ENCODE measurements at regions not wholly inside any gene's neighbourhood (a gene's known extent, or its start where the extent isn't known, plus 50 kb on each side); places are given as distances from the start of the nearest gene placed in this dataset.

- dilution Hi-C loops (cut with HindIII; ENCODE audit: low sequenced_read_pairs, unreplicated experiment) (no loop called here), in situ Hi-C loops (cut with MboI; ENCODE audit: low sequenced_read_pairs) (no loop called here), intact Hi-C loops (cut with micrococcal nuclease) (no loop called here)
- no peaks in the 10 kb centered on the region for H3K79me1 ChIP-seq (ENCODE audit: low read depth in 1 of 2, low read length in 2 of 2)
- no peak overlapping the region for H3K4me3 ChIP-seq (ENCODE audit: insufficient read depth, low read depth, low read length)
- no peak overlapping the region for H3K14ac ChIP-seq (replicated peaks; ENCODE audit: low read depth, low read length)
- H3K4me2 ChIP-seq (ENCODE audit: low read depth, low read length): no peak overlapping the region
- H3K9me3 ChIP-seq (ENCODE audit: control insufficient read depth, insufficient read depth, low read length): peaks cover 3% of the 10 kb centered on the region
- H3K9me1 ChIP-seq (ENCODE audit: insufficient read depth, low read length): no peaks in the 10 kb centered on the region
- CTCF ChIA-PET: no interaction called here
- POLR2A ChIA-PET (ENCODE audit: unreplicated experiment): interaction anchor here (0.6 kb wide), 1 partner anchor 12 kb away, joined by 9 read pairs; no protein-coding TSS in a partner anchor
- H3K36me3 ChIP-seq (ENCODE audit: control insufficient read depth, insufficient read depth, low read length): no peaks in the 10 kb centered on the region
- no peak overlapping the region for H2BK20ac ChIP-seq (ENCODE audit: low read depth, low read length)
- H3K27ac ChIP-seq (ENCODE audit: insufficient read depth, low read length): no peak overlapping the region
- H3K4ac ChIP-seq (ENCODE audit: low read depth, low read length): no peak overlapping the region
- no peak for DNase-seq
- no peak overlapping the region for H4K91ac ChIP-seq (ENCODE audit: insufficient read depth, low read depth, low read length)
- no peak overlapping the region for H2AFZ ChIP-seq (replicated peaks; ENCODE audit: low read length, poor library complexity)
- no peak overlapping the region for H3K9ac ChIP-seq (ENCODE audit: low read depth, low read length)
- no TSS peak for BruUV-seq (replicated peaks)
- WGBS, 2 experiments (ENCODE audit: extremely low coverage in 2 of 2, insufficient read length in 1 of 2): no CpG with 5 or more reads among the region's 3 CpGs
- H3K23ac ChIP-seq (ENCODE audit: low read depth, low read length): no peak overlapping the region
- H2BK120ac ChIP-seq (ENCODE audit: low read depth, low read length): no peak overlapping the region
- ATAC-seq (ENCODE audit: low read depth): no peak
- H3K27me3 ChIP-seq (ENCODE audit: control insufficient read depth, insufficient read depth, low read length): no peaks in the 10 kb centered on the region
- H3K4me1 ChIP-seq (ENCODE audit: control insufficient read depth, insufficient read depth, low read length): no peaks in the 10 kb centered on the region
- H4K8ac ChIP-seq (ENCODE audit: low read depth in 2 of 2, low read length in 2 of 2): no peak overlapping the region
- H4K20me1 ChIP-seq (ENCODE audit: insufficient read depth, low read length): no peaks in the 10 kb centered on the region
- TF ChIP-seq ELK1 (IDR thresholded peaks at IDR 0.05; ENCODE audit: borderline replicate concordance, low read depth, low read length): no peak
- no peak for TF ChIP-seq CEBPB (IDR thresholded peaks at IDR 0.05; ENCODE audit: low read depth, low read length)
- no peak for TF ChIP-seq SMC3 (IDR thresholded peaks at IDR 0.05; ENCODE audit: low read depth, low read length)
- TF ChIP-seq CTCF (conservative IDR thresholded peaks at IDR 0.05; ENCODE audit: low read depth, low read length): no peak
- no peak for TF ChIP-seq RAD21 (IDR thresholded peaks at IDR 0.05; ENCODE audit: low read length)
- no peak for TF ChIP-seq USF2 (IDR thresholded peaks at IDR 0.05; ENCODE audit: low read depth, low read length)
- no peak overlapping the region for H4K5ac ChIP-seq (ENCODE audit: low read depth, low read length)
- H2BK5ac ChIP-seq (ENCODE audit: low read depth, low read length, poor library complexity, severe bottlenecking): no peak overlapping the region
- H3K56ac ChIP-seq (ENCODE audit: extremely low read depth, insufficient read depth, low read length): no peak overlapping the region
- H2AK9ac ChIP-seq (replicated peaks; ENCODE audit: low read depth, low read length, poor library complexity): no peak overlapping the region
- H2BK15ac ChIP-seq (ENCODE audit: low read depth, low read length): no peak overlapping the region
- H3K18ac ChIP-seq (ENCODE audit: low read depth, low read length): no peak overlapping the region
- no peak overlapping the region for H2AK5ac ChIP-seq (ENCODE audit: low read depth, low read length)
Measured at GRCh38 chr5:23588841-23589326, 81.5 kb downstream of the PRDM9 start.

All from IMR-90 (cell line).